Ascending aorta (tissue), 2 donors: ENCODE measurements at regions not wholly inside any gene's neighbourhood (a gene's known extent, or its start where the extent isn't known, plus 50 kb on each side); places are given as distances from the start of the nearest gene placed in this dataset.

ENCODE experiments used
- DNase-seq, 2 donors: peaks; one replicate each; pipeline ENCODE4 v3.0.0-alpha.2; 2019; ENCODE audit warnings: low spot score in 2 of 2
- H3K27ac ChIP-seq, 2 donors: fragments of 200-600 bp; sonication (generic); one replicate each; pipeline ENCODE4 v1.5.1; 2016 to 2017; ENCODE audit warnings: mild to moderate bottlenecking in 1 of 2
- H3K27me3 ChIP-seq: fragments of 200-600 bp; sonication (generic); one replicate; pipeline ENCODE4 v1.5.1; 2017
- H3K36me3 ChIP-seq, 2 donors: fragments of 200-600 bp; sonication (generic); one replicate each; pipeline ENCODE4 v1.5.1; 2016
- H3K4me1 ChIP-seq, 2 donors: fragments of 200-600 bp; sonication (generic); one replicate each; pipeline ENCODE4 v1.5.1; 2016 to 2017; ENCODE audit warnings: mild to moderate bottlenecking in 1 of 2
- H3K4me3 ChIP-seq, 2 donors: fragments of 200-600 bp; sonication (generic); one replicate each; pipeline ENCODE4 v1.5.1; 2016 to 2017; ENCODE audit warnings: mild to moderate bottlenecking in 1 of 2
- H3K9me3 ChIP-seq, 2 donors: fragments of 200-600 bp; sonication (generic); one replicate each; pipeline ENCODE4 v1.5.1; 2016
- intact Hi-C: fragments of 100-400 bp; cut with DNase I; formaldehyde crosslinking; loops from one replicate; pipeline ENCODE4 v1.15.1; 2023
- TF ChIP-seq, protein P1 (sequence below), 3 experiments: fragments of 200-600 bp in 2 of 3; fragments of 450-650 bp in 1 of 3; sonication (generic) in 2 of 3; IDR thresholded peaks; one replicate each; pipeline ENCODE4 v1.5.1; 2016 to 2019; ENCODE audit warnings: antibody characterized with exemption in 3 of 3, mild to moderate bottlenecking in 1 of 3, moderate library complexity in 1 of 3

- no peaks in the 10 kb centered on the region for H3K9me3 ChIP-seq
- peaks cover 0 to 3% of the 10 kb centered on the region in 2 donors for H3K4me1 ChIP-seq
- no peak overlapping the region for H3K4me3 ChIP-seq
- no peaks in the 10 kb centered on the region for H3K36me3 ChIP-seq
- H3K27ac ChIP-seq = peak overlapping the region; percentile 17 to 52
- TF ChIP-seq, protein P1, sequence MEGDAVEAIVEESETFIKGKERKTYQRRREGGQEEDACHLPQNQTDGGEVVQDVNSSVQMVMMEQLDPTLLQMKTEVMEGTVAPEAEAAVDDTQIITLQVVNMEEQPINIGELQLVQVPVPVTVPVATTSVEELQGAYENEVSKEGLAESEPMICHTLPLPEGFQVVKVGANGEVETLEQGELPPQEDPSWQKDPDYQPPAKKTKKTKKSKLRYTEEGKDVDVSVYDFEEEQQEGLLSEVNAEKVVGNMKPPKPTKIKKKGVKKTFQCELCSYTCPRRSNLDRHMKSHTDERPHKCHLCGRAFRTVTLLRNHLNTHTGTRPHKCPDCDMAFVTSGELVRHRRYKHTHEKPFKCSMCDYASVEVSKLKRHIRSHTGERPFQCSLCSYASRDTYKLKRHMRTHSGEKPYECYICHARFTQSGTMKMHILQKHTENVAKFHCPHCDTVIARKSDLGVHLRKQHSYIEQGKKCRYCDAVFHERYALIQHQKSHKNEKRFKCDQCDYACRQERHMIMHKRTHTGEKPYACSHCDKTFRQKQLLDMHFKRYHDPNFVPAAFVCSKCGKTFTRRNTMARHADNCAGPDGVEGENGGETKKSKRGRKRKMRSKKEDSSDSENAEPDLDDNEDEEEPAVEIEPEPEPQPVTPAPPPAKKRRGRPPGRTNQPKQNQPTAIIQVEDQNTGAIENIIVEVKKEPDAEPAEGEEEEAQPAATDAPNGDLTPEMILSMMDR (IDR thresholded peaks at IDR 0.05) = no peak
- no peak for DNase-seq
- intact Hi-C loops = no loop called here
- no peaks in the 10 kb centered on the region for H3K27me3 ChIP-seq
These were observed 50.6 kb upstream of the IKZF2 start for GRCh38 chr2:213202011-213202410.

GRCh38 chr2:213205944-213206343, 54.5 kb upstream of the IKZF2 start:
- no peak overlapping the region for H3K4me3 ChIP-seq
- peaks cover 0 to 3% of the 10 kb centered on the region in 2 donors for H3K4me1 ChIP-seq
- TF ChIP-seq, protein P1 (IDR thresholded peaks at IDR 0.05) = no peak
- no peaks in the 10 kb centered on the region for H3K36me3 ChIP-seq
- intact Hi-C loops = no loop called here
- no peaks in the 10 kb centered on the region for H3K9me3 ChIP-seq
- no peak for DNase-seq
- H3K27me3 ChIP-seq = no peaks in the 10 kb centered on the region
- no peak overlapping the region for H3K27ac ChIP-seq

DNA sequence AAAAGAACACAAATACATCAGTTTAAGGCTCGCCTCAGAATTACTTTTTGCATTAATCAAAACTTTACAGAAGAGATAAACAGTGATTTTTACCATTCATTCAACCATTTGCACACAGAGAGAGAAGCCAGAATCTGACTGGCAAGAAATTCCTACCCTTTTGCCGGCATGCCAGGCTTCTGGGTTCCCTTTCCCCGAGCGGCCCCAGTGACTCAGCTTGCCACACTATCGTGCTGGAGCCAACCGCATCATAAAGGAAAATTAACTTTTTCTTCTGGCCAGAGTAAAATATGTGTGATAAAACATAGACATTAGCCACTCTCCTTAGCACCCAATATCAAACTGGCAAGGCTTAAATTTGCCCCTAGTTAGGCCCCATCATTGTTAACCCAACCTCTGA, 61.8 kb upstream of the IKZF2 start:
- intact Hi-C loops = no loop called here
- Histone ChIP-seq H3K27ac (peak overlapping the region; percentile 4 to 17), H3K4me3 (no peak overlapping the region)

GRCh38 chr2:213214209-213214608, 62.8 kb upstream of the IKZF2 start:
- TF ChIP-seq, protein P1 (IDR thresholded peaks at IDR 0.05) = no peak

More for the DNA sequence above, 61.8 kb upstream of the IKZF2 start:
- Histone ChIP-seq H3K27me3 (no peaks in the 10 kb centered on the region), H3K4me1 (peaks cover 0 to 20% of the 10 kb centered on the region in 2 donors), H3K36me3 (no peaks in the 10 kb centered on the region), H3K9me3 (no peaks in the 10 kb centered on the region)
- TF ChIP-seq, protein P1 (IDR thresholded peaks at IDR 0.05) = no peak
- no peak for DNase-seq

DNA sequence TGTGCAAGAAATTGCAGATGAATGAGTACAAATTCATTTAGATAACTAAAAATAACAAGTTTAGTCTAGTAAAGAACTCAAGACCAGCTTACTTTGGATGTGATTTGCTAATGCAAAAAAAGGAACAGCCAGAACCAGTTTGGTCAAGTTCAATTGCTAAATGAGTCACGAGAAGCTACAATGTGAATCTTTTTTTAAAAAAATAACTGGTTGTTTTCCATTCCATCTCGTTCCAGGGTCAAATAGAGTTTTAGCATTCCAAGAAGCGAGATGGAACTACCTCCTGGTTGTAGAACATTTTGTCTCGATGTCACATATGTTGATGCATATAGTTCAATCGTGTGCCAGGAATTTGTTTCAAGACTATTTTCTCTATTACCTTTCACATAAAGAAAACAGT, 65.0 kb upstream of the IKZF2 start:
- H3K4me3 ChIP-seq = no peak overlapping the region
- TF ChIP-seq, protein P1 (IDR thresholded peaks at IDR 0.05) = no peak
- no peaks in the 10 kb centered on the region for H3K27me3 ChIP-seq
- H3K4me1 ChIP-seq = peaks cover 0 to 20% of the 10 kb centered on the region in 2 donors
- H3K36me3 ChIP-seq = no peaks in the 10 kb centered on the region
- intact Hi-C loops = loop anchor here (5.0 kb wide), 1 partner anchor 64 kb away; the partner anchor contains the start of gene IKZF2
- no peak for DNase-seq
- peak overlapping the region; percentile 57 to 70 for H3K27ac ChIP-seq
- no peaks in the 10 kb centered on the region for H3K9me3 ChIP-seq

More at GRCh38 chr2:213214209-213214608, 62.8 kb upstream of the IKZF2 start:
- H3K27ac ChIP-seq = peak overlapping the region in 1 of 2 donors; percentile 17
- H3K4me3 ChIP-seq = no peak overlapping the region
- H3K9me3 ChIP-seq = no peaks in the 10 kb centered on the region
- no peaks in the 10 kb centered on the region for H3K27me3 ChIP-seq
- no peaks in the 10 kb centered on the region for H3K36me3 ChIP-seq
- no peak for DNase-seq
- H3K4me1 ChIP-seq = peaks cover 0 to 20% of the 10 kb centered on the region in 2 donors
- intact Hi-C loops = no loop called here

DNA sequence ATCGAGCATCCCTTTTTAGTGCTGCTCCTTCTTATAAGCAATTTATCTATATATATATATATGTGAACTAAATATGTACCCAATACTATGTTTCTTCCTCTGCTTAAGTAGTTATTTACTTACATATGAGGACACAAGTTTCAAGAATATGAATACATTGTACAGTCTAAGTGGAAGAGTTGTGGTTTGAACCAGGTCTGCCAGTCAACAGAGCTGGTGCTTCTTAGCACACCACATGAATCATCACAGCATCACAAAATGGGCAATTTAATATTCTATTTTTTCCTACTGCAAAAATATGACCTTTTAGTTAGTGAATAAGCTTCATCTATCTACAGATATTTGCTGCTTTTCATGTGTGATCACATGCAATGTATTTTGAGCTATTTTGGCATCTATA, 64.4 kb upstream of the SPAG16 start:
- no peak for DNase-seq
- Histone ChIP-seq H3K27ac (no peak overlapping the region), H3K4me3 (no peak overlapping the region), H3K36me3 (no peaks in the 10 kb centered on the region), H3K9me3 (no peaks in the 10 kb centered on the region), H3K27me3 (no peaks in the 10 kb centered on the region), H3K4me1 (peaks cover 0 to 13% of the 10 kb centered on the region in 2 donors)
- TF ChIP-seq, protein P1 (IDR thresholded peaks at IDR 0.05) = no peak
- intact Hi-C loops = loop anchor here (2.0 to 5.0 kb wide), 2 partner anchors 17 to 68 kb away; partner anchors contain the start of gene IKZF2
